Stimulated activated naive CD8-positive, alpha-beta T cell treated with anti-CD3 and anti-CD28 coated beads, Interleukin-15, Interleukin-2, amounts not matched to agents 100 ng/mL and 50 ng/mL, for 24 hours (primary cell): ENCODE measurements at regions not wholly inside any gene's neighbourhood (a gene's known extent, or its start where the extent isn't known, plus 50 kb on each side); places are given as distances from the start of the nearest gene placed in this dataset.

Experiments
- H3K27ac Mint-ChIP-seq: one replicate; pipeline ENCODE4 v1.8.0; 2021; ENCODE audit warnings: mild to moderate bottlenecking, mixed read lengths
- H3K27me3 Mint-ChIP-seq: one replicate; pipeline ENCODE4 v1.8.0; 2021; ENCODE audit warnings: mixed read lengths
- H3K36me3 Mint-ChIP-seq: one replicate; pipeline ENCODE4 v1.8.0; 2021; ENCODE audit warnings: low read depth, mixed read lengths
- H3K4me1 Mint-ChIP-seq: one replicate; pipeline ENCODE4 v1.8.0; 2021; ENCODE audit warnings: low read depth, mixed read lengths
- H3K4me3 Mint-ChIP-seq: one replicate; pipeline ENCODE4 v1.8.0; 2021; ENCODE audit warnings: mild to moderate bottlenecking, mixed read lengths
- H3K9me3 Mint-ChIP-seq: one replicate; pipeline ENCODE4 v1.8.0; 2021; ENCODE audit warnings: mixed read lengths

DNA sequence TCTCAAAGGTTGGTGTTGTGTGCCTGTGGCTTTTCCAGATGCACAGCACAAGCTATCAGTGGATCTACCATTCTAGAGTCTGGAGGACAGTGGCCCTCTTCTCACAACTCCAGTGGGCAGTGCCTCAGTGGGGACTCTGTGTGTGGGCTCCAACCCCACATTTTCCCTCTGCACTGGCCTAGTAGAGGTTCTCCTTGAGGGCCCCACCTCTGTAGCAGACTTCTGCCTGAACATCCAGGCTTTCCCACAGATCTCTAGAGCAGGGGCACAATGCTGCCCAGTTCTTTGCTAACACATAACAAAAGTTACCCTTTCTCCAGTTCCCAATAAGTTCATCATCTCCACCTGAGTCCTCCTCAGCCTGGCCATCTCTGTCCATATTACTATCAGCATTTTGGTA is 102.1 kb upstream of the ANKRD55 start:
- Mint-ChIP-seq H3K36me3 (peaks cover 29% of the 10 kb centered on the region), H3K9me3 (peaks cover 32% of the 10 kb centered on the region), H3K4me1 (peaks cover 20% of the 10 kb centered on the region), H3K4me3 (no peak overlapping the region), H3K27ac (no peak overlapping the region), H3K27me3 (no peaks in the 10 kb centered on the region)

- peak overlapping the region; percentile 96 for H3K27ac Mint-ChIP-seq
- H3K27me3 Mint-ChIP-seq: no peaks in the 10 kb centered on the region
- peaks cover 31% of the 10 kb centered on the region for H3K36me3 Mint-ChIP-seq
- H3K4me3 Mint-ChIP-seq: no peak overlapping the region
- peaks cover 20% of the 10 kb centered on the region for H3K9me3 Mint-ChIP-seq
- peaks cover 64% of the 10 kb centered on the region for H3K4me1 Mint-ChIP-seq
These were observed 97.7 kb upstream of the ANKRD55 start for GRCh38 chr5:56330806-56331205.

DNA sequence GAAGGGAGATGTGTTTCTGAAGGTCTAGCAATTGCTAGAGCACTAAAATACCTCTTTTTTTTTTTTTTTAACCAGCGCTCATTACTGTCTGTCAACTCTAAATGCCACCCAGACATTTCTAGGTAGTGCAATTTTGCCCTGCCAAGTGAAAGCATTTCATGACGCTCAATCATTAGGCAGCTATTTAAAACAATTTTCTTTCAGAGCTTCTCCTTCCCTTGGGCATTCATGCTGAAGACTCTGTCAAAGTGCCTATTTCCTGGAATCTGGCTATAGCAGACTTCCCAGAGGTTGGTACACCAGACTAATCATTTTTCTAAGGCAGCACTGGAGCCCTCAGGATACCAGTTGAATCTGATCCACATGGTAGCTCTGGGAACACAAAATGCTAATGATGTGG is 97.0 kb upstream of the ANKRD55 start:
- Mint-ChIP-seq H3K4me1 (peaks cover 70% of the 10 kb centered on the region), H3K4me3 (peak overlapping the region; percentile 38), H3K27me3 (no peaks in the 10 kb centered on the region), H3K9me3 (peaks cover 14% of the 10 kb centered on the region), H3K27ac (peak overlapping the region; percentile 96), H3K36me3 (peaks cover 24% of the 10 kb centered on the region)

- Mint-ChIP-seq H3K4me1 (peaks cover 73% of the 10 kb centered on the region), H3K9me3 (peaks cover 12% of the 10 kb centered on the region), H3K27ac (peak overlapping the region; percentile 96), H3K27me3 (no peaks in the 10 kb centered on the region), H3K36me3 (peaks cover 22% of the 10 kb centered on the region), H3K4me3 (peak overlapping the region; percentile 38)
These were observed 96.5 kb upstream of the ANKRD55 start for GRCh38 chr5:56329652-56330051.

GRCh38 chr5:56328753-56329560 is 95.8 kb upstream of the ANKRD55 start:
- Mint-ChIP-seq H3K4me3 (peak overlapping the region; percentile 38), H3K36me3 (peaks cover 18% of the 10 kb centered on the region)

GRCh38 chr5:56327809-56328208 is 94.7 kb upstream of the ANKRD55 start:
- Mint-ChIP-seq H3K4me1 (peaks cover 80% of the 10 kb centered on the region), H3K9me3 (peaks cover 4% of the 10 kb centered on the region), H3K36me3 (peaks cover 13% of the 10 kb centered on the region), H3K27me3 (no peaks in the 10 kb centered on the region), H3K4me3 (peak overlapping the region; percentile 42), H3K27ac (peak overlapping the region; percentile 96)

More at GRCh38 chr5:56328753-56329560, 95.8 kb upstream of the ANKRD55 start:
- Mint-ChIP-seq H3K9me3 (peaks cover 10% of the 10 kb centered on the region), H3K27me3 (no peaks in the 10 kb centered on the region), H3K27ac (peak overlapping the region; percentile 96), H3K4me1 (peaks cover 73% of the 10 kb centered on the region)

GRCh38 chr5:56326770-56327169 is 93.6 kb upstream of the ANKRD55 start:
- H3K9me3 Mint-ChIP-seq: no peaks in the 10 kb centered on the region
- peaks cover 3% of the 10 kb centered on the region for H3K36me3 Mint-ChIP-seq
- H3K4me3 Mint-ChIP-seq: peak overlapping the region; percentile 21
- H3K27me3 Mint-ChIP-seq: no peaks in the 10 kb centered on the region
- H3K4me1 Mint-ChIP-seq: peaks cover 77% of the 10 kb centered on the region
- peak overlapping the region; percentile 96 for H3K27ac Mint-ChIP-seq

- Mint-ChIP-seq H3K9me3 (no peaks in the 10 kb centered on the region), H3K4me3 (no peak overlapping the region), H3K4me1 (peaks cover 81% of the 10 kb centered on the region), H3K36me3 (peaks cover 3% of the 10 kb centered on the region), H3K27me3 (no peaks in the 10 kb centered on the region), H3K27ac (peak overlapping the region; percentile 96)
These were observed 93.0 kb upstream of the ANKRD55 start for GRCh38 chr5:56326116-56326515.

DNA sequence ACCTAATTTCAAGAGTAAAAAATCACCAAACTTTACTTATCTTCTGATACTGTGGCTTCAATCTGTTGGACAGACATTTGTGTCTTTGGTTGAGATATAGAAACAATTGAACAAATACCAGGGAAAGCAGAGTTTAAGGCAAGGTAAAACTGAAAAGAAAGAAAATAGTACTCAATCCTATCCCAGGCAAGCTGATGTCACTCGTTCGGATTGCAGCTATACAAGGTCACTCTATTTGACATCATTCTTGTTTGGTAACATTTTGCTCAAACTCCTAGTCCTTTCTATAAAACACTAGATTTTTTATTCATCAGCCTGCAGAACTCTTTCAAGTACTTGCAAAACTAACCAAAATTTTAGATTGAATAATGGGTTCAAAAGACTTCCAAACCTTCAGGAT is 91.9 kb upstream of the ANKRD55 start:
- H3K4me1 Mint-ChIP-seq: peaks cover 78% of the 10 kb centered on the region

DNA sequence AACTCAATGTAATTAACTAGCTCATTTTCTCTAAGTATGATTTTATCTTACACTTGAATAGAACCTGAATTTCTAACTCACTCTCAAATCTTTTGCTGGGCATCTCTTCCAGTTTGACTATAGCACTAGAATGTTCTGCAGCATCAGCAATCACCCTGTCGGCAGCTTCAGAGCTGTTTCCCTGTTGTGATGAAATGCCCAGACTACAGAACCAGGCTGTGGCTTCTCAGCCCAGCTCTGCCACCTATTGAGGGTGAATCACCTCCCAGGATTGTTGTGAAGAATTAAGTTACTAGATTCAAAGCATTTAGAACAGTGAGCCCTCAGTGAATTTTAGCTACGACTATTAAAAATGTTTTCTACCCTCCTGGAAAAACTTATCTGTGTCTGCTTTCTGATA is 90.4 kb upstream of the ANKRD55 start:
- Mint-ChIP-seq H3K9me3 (no peaks in the 10 kb centered on the region), H3K4me3 (no peak overlapping the region), H3K4me1 (peaks cover 78% of the 10 kb centered on the region), H3K27ac (peak overlapping the region; percentile 14), H3K36me3 (peaks cover 3% of the 10 kb centered on the region), H3K27me3 (no peaks in the 10 kb centered on the region)

More for the DNA sequence above, 91.9 kb upstream of the ANKRD55 start:
- peaks cover 3% of the 10 kb centered on the region for H3K36me3 Mint-ChIP-seq
- H3K27ac Mint-ChIP-seq: no peak overlapping the region
- no peaks in the 10 kb centered on the region for H3K27me3 Mint-ChIP-seq
- no peak overlapping the region for H3K4me3 Mint-ChIP-seq
- H3K9me3 Mint-ChIP-seq: no peaks in the 10 kb centered on the region

GRCh38 chr5:56322592-56322991 is 89.5 kb upstream of the ANKRD55 start:
- peaks cover 77% of the 10 kb centered on the region for H3K4me1 Mint-ChIP-seq
- H3K27me3 Mint-ChIP-seq: no peaks in the 10 kb centered on the region
- H3K9me3 Mint-ChIP-seq: no peaks in the 10 kb centered on the region
- no peak overlapping the region for H3K4me3 Mint-ChIP-seq
- H3K36me3 Mint-ChIP-seq: peaks cover 3% of the 10 kb centered on the region
- H3K27ac Mint-ChIP-seq: no peak overlapping the region

DNA sequence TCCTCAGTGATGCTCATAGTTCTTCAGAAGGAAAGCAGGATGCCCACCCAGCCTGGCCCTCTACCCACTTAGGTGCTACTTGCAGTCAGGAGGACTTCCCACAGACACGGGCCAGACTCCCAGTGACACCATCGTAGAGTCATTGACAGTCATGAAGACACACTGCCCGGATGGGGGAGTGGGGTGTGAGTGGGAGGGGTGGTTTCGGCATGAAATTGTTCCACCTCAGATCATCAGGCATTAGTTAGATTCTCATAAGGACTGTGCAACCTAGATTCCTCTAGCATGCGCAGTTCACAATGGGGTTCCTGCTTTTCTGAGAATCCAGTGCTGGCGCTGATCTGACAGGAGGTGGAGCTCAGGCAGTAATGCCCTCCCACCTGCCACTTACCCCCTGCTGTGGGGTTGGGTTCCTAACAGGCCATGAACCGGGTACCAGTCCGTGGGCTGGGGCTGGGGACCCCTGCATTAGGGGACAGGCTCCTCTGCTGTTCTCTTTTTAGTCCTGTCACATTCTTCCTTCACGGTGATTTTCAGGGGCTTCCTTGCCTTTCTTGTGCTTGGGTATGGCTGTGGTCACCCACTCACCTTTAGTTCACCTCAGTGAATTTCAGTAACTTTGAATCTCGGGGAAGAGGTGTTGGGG is 88.2 kb upstream of the ANKRD55 start:
- Mint-ChIP-seq H3K4me1 (peaks cover 75% of the 10 kb centered on the region), H3K36me3 (no peaks in the 10 kb centered on the region), H3K27me3 (no peaks in the 10 kb centered on the region), H3K4me3 (no peak overlapping the region), H3K27ac (peak overlapping the region; percentile 47), H3K9me3 (no peaks in the 10 kb centered on the region)

- no peaks in the 10 kb centered on the region for H3K36me3 Mint-ChIP-seq
- peaks cover 71% of the 10 kb centered on the region for H3K4me1 Mint-ChIP-seq
- H3K27me3 Mint-ChIP-seq: no peaks in the 10 kb centered on the region
- H3K9me3 Mint-ChIP-seq: no peaks in the 10 kb centered on the region
- H3K4me3 Mint-ChIP-seq: peak overlapping the region; percentile 7
- no peak overlapping the region for H3K27ac Mint-ChIP-seq
These were observed 87.6 kb upstream of the ANKRD55 start for GRCh38 chr5:56320686-56321085.

GRCh38 chr5:56319526-56320181 is 86.5 kb upstream of the ANKRD55 start:
- H3K9me3 Mint-ChIP-seq: no peaks in the 10 kb centered on the region
- no peak overlapping the region for H3K4me3 Mint-ChIP-seq

DNA sequence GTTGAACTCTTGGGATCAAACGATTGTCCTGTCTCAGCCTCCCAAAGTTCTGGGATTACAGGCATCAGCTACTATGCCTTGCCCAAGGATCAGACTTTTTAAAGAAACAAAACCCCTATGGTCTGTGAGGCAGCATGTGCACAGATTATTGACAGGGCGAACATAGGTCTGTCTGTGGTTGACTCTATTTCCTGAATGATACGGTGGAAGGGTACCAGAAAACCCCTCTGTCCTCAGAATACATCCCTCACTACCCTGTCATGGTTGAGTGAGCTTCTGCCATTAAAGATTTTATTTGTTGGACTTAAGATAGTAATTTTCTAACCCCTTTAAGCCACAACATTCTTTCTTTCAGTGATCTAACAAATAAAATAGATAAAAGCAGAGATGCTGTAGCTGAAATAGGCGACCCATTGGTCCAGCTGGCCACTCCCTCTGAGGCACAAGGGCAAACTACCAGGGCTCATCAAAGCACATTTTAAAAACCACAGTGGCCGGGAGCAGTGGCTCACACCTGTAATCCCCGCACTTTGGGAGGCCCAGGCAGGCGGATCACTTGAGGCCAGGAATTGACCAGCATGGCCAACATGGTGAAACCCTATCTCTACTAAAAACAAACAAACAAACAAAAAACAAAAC is 84.9 kb upstream of the ANKRD55 start:
- H3K27ac Mint-ChIP-seq: no peak overlapping the region
- peaks cover 69% of the 10 kb centered on the region for H3K4me1 Mint-ChIP-seq
- H3K27me3 Mint-ChIP-seq: no peaks in the 10 kb centered on the region
- no peak overlapping the region for H3K4me3 Mint-ChIP-seq
- H3K9me3 Mint-ChIP-seq: no peaks in the 10 kb centered on the region
- H3K36me3 Mint-ChIP-seq: no peaks in the 10 kb centered on the region

More at GRCh38 chr5:56319526-56320181, 86.5 kb upstream of the ANKRD55 start:
- H3K36me3 Mint-ChIP-seq: no peaks in the 10 kb centered on the region
- H3K4me1 Mint-ChIP-seq: peaks cover 63% of the 10 kb centered on the region
- no peaks in the 10 kb centered on the region for H3K27me3 Mint-ChIP-seq
- H3K27ac Mint-ChIP-seq: peak overlapping the region; percentile 61
